GM12891 (cell line): ENCODE measurements at regions not wholly inside any gene's neighbourhood (a gene's known extent, or its start where the extent isn't known, plus 50 kb on each side); places are given as distances from the start of the nearest gene placed in this dataset.

Experiments
- PAX5 ChIP-seq: IDR thresholded peaks from 2 replicates; pipeline ENCODE4 v1.6.1; 2011; ENCODE audit warnings: low read length, moderate library complexity, mild to moderate bottlenecking; ENCODE audit not compliant: insufficient read depth, severe bottlenecking
- POLR2A ChIP-seq: IDR thresholded peaks from 2 replicates; pipeline ENCODE4 v1.6.1; 2011; ENCODE audit warnings: low read depth, low read length, control low read depth
- POLR2AphosphoS5 ChIP-seq: IDR thresholded peaks from 2 replicates; pipeline ENCODE4 v1.6.1; 2011; ENCODE audit warnings: low read depth, low read length, control low read depth

- TF ChIP-seq POLR2AphosphoS5: no peak
- TF ChIP-seq PAX5: no peak
- TF ChIP-seq POLR2A: no peak
Observed at GRCh38 chr5:158163451-158164295, 304.7 kb upstream of the CLINT1 start.
